Activated naive CD4-positive, alpha-beta T cell treated with anti-CD3 and anti-CD28 coated beads, Interleukin-2, amount 50 U/mL, for 72 hours (primary cell): ENCODE measurements at regions not wholly inside any gene's neighbourhood (a gene's known extent, or its start where the extent isn't known, plus 50 kb on each side); places are given as distances from the start of the nearest gene placed in this dataset.
"Not testable (repeated sequence)": the region's sequence is repeated elsewhere in the genome, so short reads cannot be mapped to it uniquely, and the experiment has no call there.

ENCODE experiments used
- ATAC-seq, 2 donors: fragments of 150-1000 bp; cut with Tn5 transposase; 2 replicates each; pipeline ENCODE4 v1.10.0; 2021; ENCODE audit warnings: mild to moderate bottlenecking in 2 of 2, moderate library complexity in 2 of 2
- DNase-seq, 2 donors: peaks; one replicate each; pipeline ENCODE4 v3.0.0; 2021 to 2022; ENCODE audit warnings: low spot score in 2 of 2
- H3K27ac Mint-ChIP-seq, 2 donors: one replicate each; pipeline ENCODE4 v1.8.0; 2022; ENCODE audit warnings: mild to moderate bottlenecking in 2 of 2, mixed read lengths in 2 of 2
- H3K36me3 Mint-ChIP-seq, 2 donors: one replicate each; pipeline ENCODE4 v1.8.0; 2022; ENCODE audit warnings: mixed read lengths in 2 of 2
- H3K9me3 Mint-ChIP-seq, 2 donors: one replicate each; pipeline ENCODE4 v1.8.0; 2022; ENCODE audit warnings: mixed read lengths in 2 of 2

DNA sequence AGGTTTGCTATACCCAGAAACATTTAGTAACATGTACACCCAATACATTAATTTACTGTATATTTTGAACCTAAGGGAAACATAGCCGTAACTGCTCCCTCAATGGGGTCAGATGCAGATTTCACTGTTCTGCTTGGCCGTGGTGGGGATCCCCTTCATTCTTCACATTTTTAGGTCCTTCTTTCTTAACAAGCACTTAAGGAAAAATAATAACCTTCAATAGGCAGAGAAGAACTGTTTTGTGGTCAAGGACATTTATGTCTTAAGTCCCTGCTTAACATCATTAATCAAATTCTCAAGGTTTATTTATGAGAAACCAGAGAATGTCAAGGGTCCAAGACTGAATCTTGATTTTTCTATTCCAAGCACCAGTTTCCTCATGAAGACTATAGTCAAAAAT lies 592.1 kb upstream of the ANKRD30A start:
- DNase-seq (no peak), ATAC-seq (no peak)
- no peak overlapping the region for H3K27ac Mint-ChIP-seq
- H3K36me3 Mint-ChIP-seq, result no peaks in the 10 kb centered on the region
- peaks cover 2 to 3% of the 10 kb centered on the region in 2 donors for H3K9me3 Mint-ChIP-seq

DNA sequence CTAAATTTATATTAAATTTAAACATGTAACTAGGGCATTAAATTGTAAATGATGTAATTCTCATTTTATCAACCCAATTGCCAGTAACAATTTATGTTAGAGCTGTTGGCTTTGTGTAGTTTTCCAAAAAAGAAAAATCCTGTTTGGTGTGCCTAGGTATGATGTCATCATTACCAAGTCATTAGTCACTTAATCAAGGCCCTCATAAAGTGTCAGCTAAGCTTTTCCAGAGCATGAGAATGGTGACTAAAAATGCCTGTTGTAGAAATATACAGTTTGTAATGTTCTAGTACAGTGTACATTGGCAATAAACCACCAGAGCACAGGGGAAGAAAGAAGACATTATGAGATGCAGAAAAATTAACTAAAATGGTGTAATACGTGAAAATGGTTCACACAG lies 593.8 kb upstream of the ANKRD30A start:
- H3K9me3 Mint-ChIP-seq, result peaks cover 0 to 6% of the 10 kb centered on the region in 2 donors
- no peaks in the 10 kb centered on the region for H3K36me3 Mint-ChIP-seq
- no peak overlapping the region for H3K27ac Mint-ChIP-seq
- ATAC-seq, result no peak
- DNase-seq, result no peak

DNA sequence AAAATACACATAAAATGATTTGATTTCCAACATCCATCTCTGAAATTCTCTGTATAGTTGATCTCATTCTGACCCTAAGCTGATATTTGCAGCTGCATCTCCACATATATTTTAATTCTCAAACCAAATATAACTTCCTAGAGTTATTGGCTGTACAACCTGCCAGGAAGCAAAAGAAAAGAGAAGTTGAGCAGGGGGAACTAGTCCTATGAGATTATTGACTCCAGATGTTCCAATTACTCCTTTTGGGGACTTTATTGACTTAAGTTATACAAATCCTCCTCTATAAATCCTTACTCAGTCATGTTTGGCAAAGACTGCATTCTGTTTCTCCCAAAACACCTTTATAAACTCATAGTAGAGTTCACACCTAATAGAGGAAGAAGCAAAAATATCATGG lies 599.4 kb upstream of the ANKRD30A start:
- Mint-ChIP-seq H3K9me3 (peaks cover 5 to 6% of the 10 kb centered on the region in 2 donors), H3K36me3 (no peaks in the 10 kb centered on the region), H3K27ac (no peak overlapping the region)
- ATAC-seq (no peak), DNase-seq (no peak)

DNA sequence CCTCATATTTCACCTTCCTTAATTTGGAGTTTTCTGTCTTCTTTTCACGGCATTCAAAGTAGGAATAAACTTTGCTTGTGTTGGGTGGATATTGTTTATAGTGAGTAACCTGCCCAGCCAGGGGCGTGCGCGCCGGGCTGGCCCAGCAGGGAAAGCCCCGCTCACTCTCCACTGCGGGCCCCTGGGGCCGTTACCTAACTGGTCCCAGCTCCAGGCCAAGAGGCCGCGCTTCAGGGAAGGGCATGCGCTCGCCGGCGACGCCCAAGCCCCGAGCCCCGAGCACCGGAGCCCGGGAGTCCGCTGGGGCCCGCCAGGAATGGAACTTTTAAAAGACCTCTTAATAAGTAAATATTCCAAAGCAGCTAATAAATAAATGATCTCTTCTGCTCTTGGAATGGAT lies 601.3 kb upstream of the ANKRD30A start:
- DNase-seq, H3K9me3 Mint-ChIP-seq, ATAC-seq, H3K27ac Mint-ChIP-seq, H3K36me3 Mint-ChIP-seq: not testable (repeated sequence)

DNA sequence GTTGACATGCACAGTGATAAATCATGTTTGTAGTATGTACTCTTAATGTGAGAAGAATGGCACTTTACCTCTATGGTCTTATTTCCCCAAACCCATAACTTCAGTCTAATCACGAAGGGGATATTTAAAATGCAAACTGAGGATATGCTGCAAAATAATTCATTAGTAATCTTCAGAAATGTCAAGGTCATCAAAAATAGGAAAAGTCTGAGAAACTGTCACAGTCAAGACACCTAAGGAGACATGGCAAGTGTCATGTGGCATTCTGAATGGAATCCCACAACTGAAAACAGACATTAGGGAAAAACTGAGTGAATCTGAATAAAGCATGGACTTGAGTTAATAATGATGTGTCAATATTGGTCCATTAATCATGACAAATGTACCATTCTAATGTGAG lies 605.5 kb upstream of the ANKRD30A start:
- no peak for DNase-seq
- Mint-ChIP-seq H3K9me3 (peaks cover 6 to 12% of the 10 kb centered on the region in 2 donors), H3K27ac (no peak overlapping the region), H3K36me3 (no peaks in the 10 kb centered on the region)
- ATAC-seq, result no peak

DNA sequence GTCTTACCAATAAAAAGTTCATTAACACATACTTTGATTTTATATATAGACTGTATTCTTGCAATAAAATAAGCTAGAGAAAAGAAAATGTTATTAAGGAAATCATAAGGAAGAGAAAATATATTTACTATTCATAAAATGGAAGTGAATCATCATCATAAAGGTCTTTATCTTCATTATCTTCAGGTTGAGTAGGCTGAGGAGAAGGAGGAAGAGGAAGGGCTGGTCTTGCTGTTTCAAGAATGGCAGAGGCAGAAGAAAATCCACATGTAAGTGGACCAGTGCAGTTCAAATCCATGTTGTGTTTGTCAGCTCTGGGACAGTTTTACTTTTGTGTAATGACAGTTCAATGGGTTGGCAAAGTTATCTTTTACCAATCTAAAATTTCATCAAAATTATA lies 609.1 kb upstream of the ANKRD30A start:
- Mint-ChIP-seq H3K36me3 (no peaks in the 10 kb centered on the region), H3K9me3 (peaks cover 10 to 11% of the 10 kb centered on the region in 2 donors), H3K27ac (no peak overlapping the region)
- ATAC-seq, result no peak
- DNase-seq, result no peak

DNA sequence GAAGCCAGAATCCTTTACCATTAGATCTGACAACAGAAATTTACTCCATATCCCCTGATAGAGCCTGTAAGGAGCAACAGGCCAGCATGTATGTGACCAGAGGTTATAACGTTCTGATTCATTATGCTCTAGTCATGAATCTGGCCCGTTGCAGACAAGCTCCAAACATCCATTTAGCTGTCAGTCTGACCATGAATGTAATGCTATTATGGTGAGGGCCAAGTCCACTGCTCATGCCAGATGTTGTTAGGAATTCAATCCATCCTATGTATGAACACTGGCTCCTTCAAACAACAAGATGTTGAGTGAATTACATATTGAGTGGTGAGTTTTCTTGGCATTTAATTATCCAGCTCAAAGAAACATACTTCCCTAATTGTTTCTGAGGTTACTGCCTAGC lies 610.1 kb upstream of the ANKRD30A start:
- no peak overlapping the region for H3K27ac Mint-ChIP-seq
- peaks cover 10 to 11% of the 10 kb centered on the region in 2 donors for H3K9me3 Mint-ChIP-seq
- ATAC-seq, result no peak
- no peak for DNase-seq
- H3K36me3 Mint-ChIP-seq, result no peaks in the 10 kb centered on the region

DNA sequence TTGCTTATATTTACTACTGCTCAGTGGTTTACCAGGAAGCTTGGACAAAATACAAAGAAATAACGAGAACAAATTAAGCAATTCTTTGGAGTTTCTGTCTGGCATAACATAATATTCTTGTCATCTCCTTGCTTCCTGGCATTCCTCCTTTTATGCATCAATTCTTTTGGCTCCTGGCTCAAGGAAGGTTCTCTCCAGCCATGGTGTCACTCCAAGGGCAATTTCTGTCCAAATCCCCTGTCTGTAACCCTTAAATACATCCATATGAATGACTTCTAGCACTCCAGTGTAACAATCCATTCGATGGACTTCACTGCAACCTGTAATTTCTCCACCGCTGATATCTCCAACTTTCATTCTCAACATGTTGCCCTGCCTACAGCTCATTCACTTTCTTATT lies 617.7 kb upstream of the ANKRD30A start:
- ATAC-seq (no peak), DNase-seq (no peak)
- Mint-ChIP-seq H3K9me3 (peaks cover 8 to 9% of the 10 kb centered on the region in 2 donors), H3K27ac (no peak overlapping the region), H3K36me3 (no peaks in the 10 kb centered on the region)

DNA sequence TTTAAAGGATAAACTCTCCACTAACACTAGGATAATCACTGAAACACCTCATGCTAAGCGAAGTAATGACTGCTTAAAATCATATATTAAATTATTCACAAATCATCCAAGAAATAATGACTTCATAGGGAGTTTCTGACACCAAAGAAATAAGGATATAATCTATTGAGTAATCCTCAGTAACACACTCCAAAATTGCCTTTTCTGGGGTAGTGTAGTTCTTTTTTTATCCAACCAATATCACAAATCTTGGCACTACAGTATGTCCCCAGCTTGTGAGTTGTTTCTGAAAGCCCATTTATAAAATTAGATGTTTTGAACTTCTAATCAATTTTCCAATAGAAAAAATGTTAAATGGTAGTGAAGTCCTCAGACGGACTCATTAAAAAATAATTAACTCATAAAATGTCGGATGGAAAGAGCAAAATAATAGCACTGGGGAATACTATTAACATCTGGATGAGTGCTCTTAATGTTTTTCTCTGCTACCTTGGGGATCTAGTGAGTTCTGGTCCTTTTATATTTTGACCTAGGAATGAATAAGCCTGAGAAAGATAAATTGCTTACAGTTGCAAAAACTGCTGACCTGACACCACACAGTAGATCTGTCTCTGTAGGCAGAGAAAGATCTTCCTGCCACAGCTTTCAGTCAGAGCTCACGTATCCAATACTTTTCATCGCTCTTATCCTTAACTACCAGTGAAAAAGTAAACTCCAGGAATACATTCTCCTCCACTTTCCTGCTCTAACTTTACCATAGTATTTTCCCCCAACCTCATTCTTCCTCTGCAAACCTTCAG lies 618.5 kb upstream of the ANKRD30A start:
- peaks cover 8 to 9% of the 10 kb centered on the region in 2 donors for H3K9me3 Mint-ChIP-seq
- no peak overlapping the region for H3K27ac Mint-ChIP-seq
- no peak for DNase-seq
- no peak for ATAC-seq
- H3K36me3 Mint-ChIP-seq, result no peaks in the 10 kb centered on the region

DNA sequence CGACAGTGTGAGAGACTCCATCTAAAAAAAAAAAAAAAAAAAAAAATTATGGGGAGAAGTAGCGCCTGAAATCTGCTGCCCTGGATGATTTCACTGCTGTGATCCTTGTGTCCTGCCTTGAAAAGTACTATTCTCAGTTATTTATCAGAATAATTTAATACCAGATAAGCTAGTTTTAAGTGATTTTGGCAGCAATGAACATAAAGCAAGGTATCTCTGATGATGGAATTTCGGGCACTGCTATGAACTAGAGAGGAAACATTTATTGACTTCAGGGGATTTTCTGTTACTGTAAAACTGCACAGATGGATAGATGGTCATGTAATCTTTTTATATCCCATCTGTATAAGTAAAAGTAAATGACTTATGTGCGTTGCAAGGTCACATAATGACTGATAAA lies 619.1 kb upstream of the ANKRD30A start:
- no peak overlapping the region for H3K27ac Mint-ChIP-seq
- H3K9me3 Mint-ChIP-seq, result peaks cover 9 to 14% of the 10 kb centered on the region in 2 donors
- no peak for ATAC-seq
- no peaks in the 10 kb centered on the region for H3K36me3 Mint-ChIP-seq
- no peak for DNase-seq

DNA sequence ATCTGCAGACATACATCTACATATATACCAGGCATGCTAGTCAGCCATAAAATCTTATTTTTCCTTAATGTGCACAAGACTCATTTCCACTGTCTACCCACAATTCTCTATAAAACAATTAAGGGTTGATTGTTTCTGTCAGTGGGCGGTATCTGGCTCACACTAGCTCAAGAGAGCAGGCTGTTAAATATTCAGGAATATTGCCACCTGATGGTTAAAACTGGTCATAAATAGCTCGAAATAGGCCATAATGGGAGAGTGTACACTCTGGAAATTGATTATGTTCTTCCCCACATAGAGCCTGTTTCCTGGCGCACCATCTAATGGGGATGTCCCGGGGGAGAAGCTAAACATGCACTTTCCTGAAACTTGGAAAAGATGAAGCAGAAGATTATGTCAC lies 620.6 kb upstream of the ANKRD30A start:
- H3K9me3 Mint-ChIP-seq, result peaks cover 9 to 14% of the 10 kb centered on the region in 2 donors

DNA sequence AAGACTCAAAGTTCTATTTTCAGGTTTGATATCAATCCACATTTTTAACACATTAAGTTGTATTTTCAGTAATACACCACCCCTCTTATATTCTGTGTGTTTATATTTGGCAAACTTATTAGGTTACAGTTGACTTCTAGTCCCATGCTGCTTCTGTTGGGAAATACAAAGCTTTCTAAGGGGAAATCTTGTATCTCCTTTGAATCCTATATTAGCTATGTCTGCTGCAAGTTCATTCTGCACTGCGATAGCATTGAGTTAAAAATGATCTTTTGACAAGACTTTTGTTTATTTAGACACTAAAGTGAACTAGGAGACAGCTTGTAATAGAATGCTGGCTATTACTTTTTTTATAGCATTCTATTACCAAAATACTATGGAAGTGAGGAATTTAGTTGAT lies 625.1 kb upstream of the ANKRD30A start:
- Mint-ChIP-seq H3K9me3 (peaks cover 10 to 16% of the 10 kb centered on the region in 2 donors), H3K27ac (no peak overlapping the region), H3K36me3 (no peaks in the 10 kb centered on the region)
- no peak for ATAC-seq
- no peak for DNase-seq

More for the DNA sequence above, 620.6 kb upstream of the ANKRD30A start:
- Mint-ChIP-seq H3K36me3 (no peaks in the 10 kb centered on the region), H3K27ac (no peak overlapping the region)
- ATAC-seq (no peak), DNase-seq (no peak)

DNA sequence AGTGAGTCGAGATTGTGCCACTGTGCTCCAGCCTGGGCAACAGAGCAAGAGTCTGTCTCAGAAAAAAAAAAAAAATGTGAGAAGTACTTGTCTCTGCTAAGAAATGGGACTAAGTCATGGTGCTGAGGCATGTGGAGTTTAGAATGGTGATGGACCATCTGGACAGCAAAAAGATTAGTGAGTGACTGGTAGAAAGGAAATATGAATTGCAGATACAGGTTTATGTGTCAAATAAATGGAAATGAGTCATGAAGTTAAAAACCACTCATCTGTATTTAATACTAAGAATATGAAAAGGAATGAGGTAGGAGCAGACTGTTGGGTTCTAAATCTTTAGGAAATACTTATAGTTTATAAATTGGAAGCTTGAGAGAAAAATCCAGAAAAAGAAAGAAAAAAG lies 625.7 kb upstream of the ANKRD30A start:
- no peak overlapping the region for H3K27ac Mint-ChIP-seq

DNA sequence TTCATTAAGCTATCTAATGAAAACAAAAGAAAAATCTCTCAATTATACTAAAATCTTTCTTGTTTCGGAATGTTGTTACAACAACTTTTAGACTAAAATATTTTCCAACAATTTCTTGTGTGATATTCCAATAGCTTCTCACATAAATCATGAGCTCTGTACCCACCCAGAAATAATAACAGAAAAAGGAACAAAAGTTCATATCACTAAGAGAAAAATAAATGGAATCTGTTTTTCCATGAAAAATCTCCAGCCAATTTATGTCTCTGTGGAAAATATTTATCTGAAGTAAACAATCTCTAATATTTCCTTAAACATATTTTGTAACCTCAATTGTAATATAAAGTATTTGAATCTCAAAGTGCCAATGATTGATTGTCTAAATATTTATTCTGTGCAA lies 628.6 kb upstream of the ANKRD30A start:
- Mint-ChIP-seq H3K36me3 (no peaks in the 10 kb centered on the region), H3K9me3 (peaks cover 5 to 11% of the 10 kb centered on the region in 2 donors), H3K27ac (no peak overlapping the region)
- no peak for DNase-seq
- no peak for ATAC-seq

More for the DNA sequence above, 625.7 kb upstream of the ANKRD30A start:
- H3K36me3 Mint-ChIP-seq, result no peaks in the 10 kb centered on the region
- no peak for DNase-seq
- peaks cover 10 to 16% of the 10 kb centered on the region in 2 donors for H3K9me3 Mint-ChIP-seq
- no peak for ATAC-seq

DNA sequence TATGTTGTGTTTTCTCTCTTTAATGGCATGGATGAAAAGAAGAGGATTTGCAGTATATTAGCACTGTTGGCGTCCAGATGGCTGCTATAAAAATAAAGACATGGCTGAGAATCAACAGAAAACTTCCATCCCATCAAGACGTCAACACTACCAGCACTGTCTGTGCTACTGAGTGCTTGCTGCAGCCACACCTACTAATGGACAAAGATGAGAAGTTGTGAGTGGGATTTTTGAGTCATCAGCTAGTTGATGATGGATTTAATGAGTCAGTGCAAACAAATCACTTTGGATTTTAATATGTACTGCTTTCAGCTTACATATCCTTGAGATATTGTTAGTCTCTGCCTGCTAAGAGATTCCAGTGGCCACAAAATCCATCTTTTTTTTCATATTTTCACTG lies 631.0 kb upstream of the ANKRD30A start:
- Mint-ChIP-seq H3K27ac (no peak overlapping the region), H3K36me3 (no peaks in the 10 kb centered on the region), H3K9me3 (peaks cover 5 to 6% of the 10 kb centered on the region in 2 donors)
- no peak for DNase-seq
- ATAC-seq, result peak in 1 of 2 donors; percentile 41

DNA sequence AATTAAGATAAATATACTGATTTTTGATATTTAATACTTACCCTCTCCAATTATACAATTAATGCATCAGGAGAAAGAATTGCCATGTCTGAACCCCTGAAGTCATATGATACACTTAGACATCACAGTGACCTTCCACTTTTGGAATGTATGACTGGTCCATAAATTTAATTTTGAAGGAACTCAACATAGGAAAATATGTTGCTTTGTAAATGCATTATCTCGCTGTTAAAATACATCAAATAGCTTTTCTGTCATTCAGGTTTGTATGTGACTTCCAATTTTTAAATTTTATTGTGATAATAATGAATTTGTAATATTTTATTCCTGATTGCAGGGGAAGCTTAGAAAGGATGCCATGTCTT lies 631.9 kb upstream of the ANKRD30A start:
- ATAC-seq (no peak), DNase-seq (no peak)
- peaks cover 5 to 6% of the 10 kb centered on the region in 2 donors for H3K9me3 Mint-ChIP-seq
- H3K27ac Mint-ChIP-seq, result no peak overlapping the region
- H3K36me3 Mint-ChIP-seq, result no peaks in the 10 kb centered on the region

DNA sequence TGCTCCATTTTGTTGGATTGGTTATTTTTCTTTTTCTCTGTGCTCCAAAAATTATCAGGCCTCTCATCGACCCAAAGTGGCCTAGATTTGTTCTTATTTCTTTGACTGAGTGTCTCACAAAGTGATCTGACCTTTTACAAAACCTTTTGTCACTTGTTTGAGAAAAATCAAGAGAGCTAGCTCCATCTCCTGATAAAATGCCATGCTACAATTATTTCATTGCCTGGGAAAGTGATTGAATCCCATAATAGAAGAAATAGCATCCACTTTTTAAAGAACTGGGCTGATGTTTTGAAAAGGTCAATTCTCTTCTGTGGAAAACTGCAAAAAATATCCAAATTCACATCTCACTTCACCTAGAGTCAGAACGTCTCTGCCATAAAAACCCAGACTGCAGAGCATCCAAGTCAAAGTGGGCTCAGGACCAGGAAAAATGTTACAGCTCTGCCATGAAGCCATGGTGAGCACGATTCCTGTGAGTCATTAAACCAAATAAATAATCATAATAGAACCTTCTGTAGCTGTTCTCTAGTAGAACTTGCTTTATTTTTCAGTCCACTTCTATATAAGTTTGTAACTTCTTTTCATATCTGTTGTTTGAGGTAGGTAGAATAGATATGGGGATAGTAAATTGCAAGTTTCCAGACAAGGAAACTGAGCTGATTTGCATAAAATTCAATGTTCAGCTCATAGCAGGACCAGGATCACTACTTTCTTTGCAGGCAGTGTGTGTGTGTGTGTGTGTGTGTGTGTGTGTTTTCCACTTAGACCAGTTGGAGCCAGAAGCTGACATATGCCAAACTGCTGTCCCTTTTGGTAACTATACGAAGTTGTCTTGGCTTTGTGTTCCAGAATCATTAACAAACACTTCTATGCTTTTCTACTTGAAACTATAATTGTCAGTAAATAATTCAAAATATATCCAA lies 632.5 kb upstream of the ANKRD30A start:
- ATAC-seq (no peak), DNase-seq (no peak)
- H3K9me3 Mint-ChIP-seq, result peaks cover 3 to 4% of the 10 kb centered on the region in 2 donors
- no peak overlapping the region for H3K27ac Mint-ChIP-seq
- H3K36me3 Mint-ChIP-seq, result no peaks in the 10 kb centered on the region
